ENCODE measurements at regions not wholly inside any gene's neighbourhood (a gene's known extent, or its start where the extent isn't known, plus 50 kb on each side); places are given as distances from the start of the nearest gene placed in this dataset.

DNA sequence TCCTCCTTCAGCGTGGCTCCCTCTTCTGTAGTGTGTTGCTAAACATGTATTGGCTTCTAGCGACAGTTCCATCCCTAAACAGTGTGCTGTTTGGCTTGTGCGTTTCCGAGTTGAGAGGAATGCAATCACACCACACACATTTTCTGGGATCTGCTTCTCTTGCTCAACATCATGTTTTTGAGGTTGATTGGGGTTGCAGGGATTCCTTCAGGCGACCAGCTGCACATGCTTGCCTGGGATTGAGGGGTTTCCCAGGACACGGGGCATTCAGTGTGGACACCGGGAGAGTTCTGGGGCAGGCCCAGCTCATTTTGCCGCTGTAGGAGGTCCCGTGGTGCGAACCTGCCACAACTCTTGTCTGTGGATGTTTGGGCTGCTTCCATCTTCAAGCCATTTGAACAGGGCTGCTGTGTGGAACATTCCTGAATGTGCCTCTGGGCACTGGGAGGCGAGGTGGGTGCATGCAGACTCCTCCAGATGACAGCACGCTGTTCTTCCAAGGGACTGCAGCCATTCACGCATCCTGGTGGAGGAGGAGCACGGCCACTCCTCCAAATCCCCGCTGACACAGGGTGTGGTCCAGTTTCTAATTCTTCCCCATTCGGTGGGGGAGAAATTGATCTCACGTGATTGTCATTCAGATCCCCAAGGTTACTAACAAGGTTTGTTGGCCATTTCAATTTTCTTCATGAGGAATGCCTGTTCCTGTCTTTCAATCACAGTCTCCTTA is 82.8 kb downstream of the PLXNA1 start:
- H3K4me3 ChIP-seq, result no peak overlapping the region
- no peak overlapping the region for H3K4me3 Mint-ChIP-seq
- no peak overlapping the region for H3K4me2 ChIP-seq
- H3K4me1 Mint-ChIP-seq, result peaks cover 5% of the 10 kb centered on the region
- ATAC-seq, result no peak
- H3K27ac ChIP-seq (ENCODE audit: low read depth), result no peak overlapping the region
- peaks cover 1% of the 10 kb centered on the region for H3K27me3 Mint-ChIP-seq (ENCODE audit: insufficient read depth, low read depth, poor library complexity)
- no peaks in the 10 kb centered on the region for H3K9me2 ChIP-seq (ENCODE audit: insufficient read depth)
- no peak overlapping the region for H3K27ac Mint-ChIP-seq
- no peaks in the 10 kb centered on the region for H3K36me3 ChIP-seq (ENCODE audit: insufficient read depth)
- no peaks in the 10 kb centered on the region for H4K20me1 ChIP-seq (replicated peaks; ENCODE audit: insufficient read depth)
- no peaks in the 10 kb centered on the region for H3K36me3 Mint-ChIP-seq (ENCODE audit: low read depth)
- no peaks in the 10 kb centered on the region for H3K4me1 ChIP-seq (ENCODE audit: insufficient read depth)
- H3K79me2 ChIP-seq (replicated peaks; ENCODE audit: insufficient read depth), result no peaks in the 10 kb centered on the region
- TF ChIP-seq, protein P1, sequence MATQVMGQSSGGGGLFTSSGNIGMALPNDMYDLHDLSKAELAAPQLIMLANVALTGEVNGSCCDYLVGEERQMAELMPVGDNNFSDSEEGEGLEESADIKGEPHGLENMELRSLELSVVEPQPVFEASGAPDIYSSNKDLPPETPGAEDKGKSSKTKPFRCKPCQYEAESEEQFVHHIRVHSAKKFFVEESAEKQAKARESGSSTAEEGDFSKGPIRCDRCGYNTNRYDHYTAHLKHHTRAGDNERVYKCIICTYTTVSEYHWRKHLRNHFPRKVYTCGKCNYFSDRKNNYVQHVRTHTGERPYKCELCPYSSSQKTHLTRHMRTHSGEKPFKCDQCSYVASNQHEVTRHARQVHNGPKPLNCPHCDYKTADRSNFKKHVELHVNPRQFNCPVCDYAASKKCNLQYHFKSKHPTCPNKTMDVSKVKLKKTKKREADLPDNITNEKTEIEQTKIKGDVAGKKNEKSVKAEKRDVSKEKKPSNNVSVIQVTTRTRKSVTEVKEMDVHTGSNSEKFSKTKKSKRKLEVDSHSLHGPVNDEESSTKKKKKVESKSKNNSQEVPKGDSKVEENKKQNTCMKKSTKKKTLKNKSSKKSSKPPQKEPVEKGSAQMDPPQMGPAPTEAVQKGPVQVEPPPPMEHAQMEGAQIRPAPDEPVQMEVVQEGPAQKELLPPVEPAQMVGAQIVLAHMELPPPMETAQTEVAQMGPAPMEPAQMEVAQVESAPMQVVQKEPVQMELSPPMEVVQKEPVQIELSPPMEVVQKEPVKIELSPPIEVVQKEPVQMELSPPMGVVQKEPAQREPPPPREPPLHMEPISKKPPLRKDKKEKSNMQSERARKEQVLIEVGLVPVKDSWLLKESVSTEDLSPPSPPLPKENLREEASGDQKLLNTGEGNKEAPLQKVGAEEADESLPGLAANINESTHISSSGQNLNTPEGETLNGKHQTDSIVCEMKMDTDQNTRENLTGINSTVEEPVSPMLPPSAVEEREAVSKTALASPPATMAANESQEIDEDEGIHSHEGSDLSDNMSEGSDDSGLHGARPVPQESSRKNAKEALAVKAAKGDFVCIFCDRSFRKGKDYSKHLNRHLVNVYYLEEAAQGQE (IDR thresholded peaks at IDR 0.05; ENCODE audit: unreplicated experiment), result no peak
- TF ChIP-seq ZNF462 (CRISPR knock-in tag; IDR thresholded peaks at IDR 0.05), result no peak
- no peak for TF ChIP-seq POLR2AphosphoS5 (IDR thresholded peaks at IDR 0.05; ENCODE audit: low read depth)
- TF ChIP-seq NANOG (IDR thresholded peaks at IDR 0.05; ENCODE audit: borderline replicate concordance), result no peak
- TF ChIP-seq EZH2phosphoT487 (IDR thresholded peaks at IDR 0.05; ENCODE audit: unreplicated experiment), result no peak
- TF ChIP-seq EZH2 (IDR thresholded peaks at IDR 0.05; ENCODE audit: low read depth, unreplicated experiment), result no peak
- TF ChIP-seq, protein P2, sequence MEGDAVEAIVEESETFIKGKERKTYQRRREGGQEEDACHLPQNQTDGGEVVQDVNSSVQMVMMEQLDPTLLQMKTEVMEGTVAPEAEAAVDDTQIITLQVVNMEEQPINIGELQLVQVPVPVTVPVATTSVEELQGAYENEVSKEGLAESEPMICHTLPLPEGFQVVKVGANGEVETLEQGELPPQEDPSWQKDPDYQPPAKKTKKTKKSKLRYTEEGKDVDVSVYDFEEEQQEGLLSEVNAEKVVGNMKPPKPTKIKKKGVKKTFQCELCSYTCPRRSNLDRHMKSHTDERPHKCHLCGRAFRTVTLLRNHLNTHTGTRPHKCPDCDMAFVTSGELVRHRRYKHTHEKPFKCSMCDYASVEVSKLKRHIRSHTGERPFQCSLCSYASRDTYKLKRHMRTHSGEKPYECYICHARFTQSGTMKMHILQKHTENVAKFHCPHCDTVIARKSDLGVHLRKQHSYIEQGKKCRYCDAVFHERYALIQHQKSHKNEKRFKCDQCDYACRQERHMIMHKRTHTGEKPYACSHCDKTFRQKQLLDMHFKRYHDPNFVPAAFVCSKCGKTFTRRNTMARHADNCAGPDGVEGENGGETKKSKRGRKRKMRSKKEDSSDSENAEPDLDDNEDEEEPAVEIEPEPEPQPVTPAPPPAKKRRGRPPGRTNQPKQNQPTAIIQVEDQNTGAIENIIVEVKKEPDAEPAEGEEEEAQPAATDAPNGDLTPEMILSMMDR (conservative IDR thresholded peaks at IDR 0.05; ENCODE audit: low read depth in 2 of 2), result no peak
- no peaks in the 10 kb centered on the region for H3K9me3 Mint-ChIP-seq
- no peaks in the 10 kb centered on the region for H3F3A ChIP-seq (replicated peaks; ENCODE audit: low read depth)
- no peak overlapping the region; the same call in 1 of the 2 replicates for H2AFZ ChIP-seq
- no peaks in the 10 kb centered on the region for H3K27me3 ChIP-seq (ENCODE audit: insufficient read depth)
- no peak for DNase-seq (ENCODE audit: low spot score)

Data from GM23338 (cell line).